ENCODE measurements at regions not wholly inside any gene's neighbourhood (a gene's known extent, or its start where the extent isn't known, plus 50 kb on each side); places are given as distances from the start of the nearest gene placed in this dataset.

GRCh38 chr2:239574434-239575156, 173.8 kb upstream of the HDAC4 start:
- H3K9me3 ChIP-seq (ENCODE audit: low read length), result no peaks in the 10 kb centered on the region
- peak in 1 of 5 donors; percentile 41 for DNase-seq
- H3K36me3 ChIP-seq (ENCODE audit: insufficient read depth, low read length), result no peaks in the 10 kb centered on the region
- H3K4me1 ChIP-seq (ENCODE audit: insufficient read depth, low read length), result no peaks in the 10 kb centered on the region
- H3K4me3 Mint-ChIP-seq, result no peak overlapping the region
- H3K27me3 ChIP-seq (ENCODE audit: insufficient read depth, low read length, poor library complexity, severe bottlenecking), result no peaks in the 10 kb centered on the region
- ChIA-PET POLR2A (no interaction called here), CTCF (no interaction called here)
- no peak overlapping the region for H3K27ac Mint-ChIP-seq
- H3K9me3 Mint-ChIP-seq, result no peaks in the 10 kb centered on the region
- no peak overlapping the region for H3K4me3 ChIP-seq (ENCODE audit: low read length)
- peaks cover 0 to 4% (median 2%) of the 10 kb centered on the region in 3 donors for H3K4me1 Mint-ChIP-seq
- no peaks in the 10 kb centered on the region for H3K36me3 Mint-ChIP-seq
- H3K27me3 Mint-ChIP-seq, result peaks cover 5 to 14% of the 10 kb centered on the region in 2 donors
- H3K27ac ChIP-seq (ENCODE audit: low read depth, low read length), result no peak overlapping the region

GRCh38 chr2:239574054-239574433, 173.2 kb upstream of the HDAC4 start:
- no peaks in the 10 kb centered on the region for H3K36me3 Mint-ChIP-seq

GRCh38 chr2:239570971-239571520, 170.2 kb upstream of the HDAC4 start:
- Histone ChIP-seq H3K36me3 (ENCODE audit: insufficient read depth, low read length) (no peaks in the 10 kb centered on the region), H3K27ac (ENCODE audit: low read depth, low read length) (no peak overlapping the region), H3K4me3 (ENCODE audit: low read length) (no peak overlapping the region), H3K27me3 (ENCODE audit: insufficient read depth, low read length, poor library complexity, severe bottlenecking) (no peaks in the 10 kb centered on the region), H3K4me1 (ENCODE audit: insufficient read depth, low read length) (no peaks in the 10 kb centered on the region), H3K9me3 (ENCODE audit: low read length) (no peaks in the 10 kb centered on the region)
- Mint-ChIP-seq H3K4me1 (peaks cover 0 to 4% (median 3%) of the 10 kb centered on the region in 3 donors), H3K36me3 (no peaks in the 10 kb centered on the region), H3K9me3 (no peaks in the 10 kb centered on the region), H3K27ac (no peak overlapping the region), H3K27me3 (peaks cover 10 to 12% of the 10 kb centered on the region in 2 donors), H3K4me3 (no peak overlapping the region)
- ChIA-PET CTCF (no interaction called here), POLR2A (no interaction called here)
- DNase-seq, result peak in 1 of 5 donors; percentile 43

More at GRCh38 chr2:239574054-239574433, 173.2 kb upstream of the HDAC4 start:
- no peak for DNase-seq
- Histone ChIP-seq H3K9me3 (ENCODE audit: low read length) (no peaks in the 10 kb centered on the region), H3K27me3 (ENCODE audit: insufficient read depth, low read length, poor library complexity, severe bottlenecking) (no peaks in the 10 kb centered on the region), H3K4me3 (ENCODE audit: low read length) (no peak overlapping the region), H3K36me3 (ENCODE audit: insufficient read depth, low read length) (no peaks in the 10 kb centered on the region), H3K4me1 (ENCODE audit: insufficient read depth, low read length) (no peaks in the 10 kb centered on the region), H3K27ac (ENCODE audit: low read depth, low read length) (no peak overlapping the region)
- Mint-ChIP-seq H3K4me3 (no peak overlapping the region), H3K27me3 (peaks cover 5 to 14% of the 10 kb centered on the region in 2 donors), H3K27ac (no peak overlapping the region), H3K4me1 (peaks cover 0 to 4% (median 3%) of the 10 kb centered on the region in 3 donors), H3K9me3 (no peaks in the 10 kb centered on the region)
- POLR2A ChIA-PET, result no interaction called here
- CTCF ChIA-PET, result no interaction called here

GRCh38 chr2:239570216-239570925, 169.6 kb upstream of the HDAC4 start:
- H3K4me1 Mint-ChIP-seq, result peaks cover 0 to 4% (median 3%) of the 10 kb centered on the region in 3 donors
- Histone ChIP-seq H3K27me3 (ENCODE audit: insufficient read depth, low read length, poor library complexity, severe bottlenecking) (no peaks in the 10 kb centered on the region), H3K27ac (ENCODE audit: low read depth, low read length) (no peak overlapping the region), H3K4me1 (ENCODE audit: insufficient read depth, low read length) (no peaks in the 10 kb centered on the region), H3K4me3 (ENCODE audit: low read length) (no peak overlapping the region), H3K36me3 (ENCODE audit: insufficient read depth, low read length) (no peaks in the 10 kb centered on the region), H3K9me3 (ENCODE audit: low read length) (no peaks in the 10 kb centered on the region)
- CTCF ChIA-PET, result no interaction called here
- H3K27me3 Mint-ChIP-seq, result peaks cover 10 to 12% of the 10 kb centered on the region in 2 donors
- no peak overlapping the region for H3K27ac Mint-ChIP-seq
- H3K4me3 Mint-ChIP-seq, result no peak overlapping the region
- no peaks in the 10 kb centered on the region for H3K9me3 Mint-ChIP-seq
- peak in 1 of 5 donors; percentile 25 for DNase-seq
- POLR2A ChIA-PET, result no interaction called here
- H3K36me3 Mint-ChIP-seq, result no peaks in the 10 kb centered on the region

- Histone ChIP-seq H3K36me3 (ENCODE audit: insufficient read depth, low read length) (no peaks in the 10 kb centered on the region), H3K27me3 (ENCODE audit: insufficient read depth, low read length, poor library complexity, severe bottlenecking) (no peaks in the 10 kb centered on the region), H3K27ac (ENCODE audit: low read depth, low read length) (no peak overlapping the region), H3K4me1 (ENCODE audit: insufficient read depth, low read length) (no peaks in the 10 kb centered on the region), H3K4me3 (ENCODE audit: low read length) (no peak overlapping the region), H3K9me3 (ENCODE audit: low read length) (no peaks in the 10 kb centered on the region)
- no peak overlapping the region for H3K4me3 Mint-ChIP-seq
- DNase-seq, result peak in 1 of 5 donors; percentile 51
- peak overlapping the region in 1 of 8 donors; percentile 28 for H3K27ac Mint-ChIP-seq
- CTCF ChIA-PET, result no interaction called here
- POLR2A ChIA-PET, result no interaction called here
- no peaks in the 10 kb centered on the region for H3K9me3 Mint-ChIP-seq
- no peaks in the 10 kb centered on the region for H3K36me3 Mint-ChIP-seq
- peaks cover 10 to 11% of the 10 kb centered on the region in 2 donors for H3K27me3 Mint-ChIP-seq
- peaks cover 0 to 4% (median 3%) of the 10 kb centered on the region in 3 donors for H3K4me1 Mint-ChIP-seq
Observed at GRCh38 chr2:239569401-239570090, 168.7 kb upstream of the HDAC4 start.

GRCh38 chr2:239568601-239569000, 167.8 kb upstream of the HDAC4 start:
- POLR2A ChIA-PET, result no interaction called here
- peaks cover 9 to 10% of the 10 kb centered on the region in 2 donors for H3K27me3 Mint-ChIP-seq
- H3K36me3 ChIP-seq (ENCODE audit: insufficient read depth, low read length), result no peaks in the 10 kb centered on the region
- no peaks in the 10 kb centered on the region for H3K9me3 ChIP-seq (ENCODE audit: low read length)
- H3K9me3 Mint-ChIP-seq, result no peaks in the 10 kb centered on the region
- H3K27ac ChIP-seq (ENCODE audit: low read depth, low read length), result no peak overlapping the region
- no peak for DNase-seq
- H3K4me3 Mint-ChIP-seq, result no peak overlapping the region
- H3K36me3 Mint-ChIP-seq, result no peaks in the 10 kb centered on the region
- H3K4me1 ChIP-seq (ENCODE audit: insufficient read depth, low read length), result no peaks in the 10 kb centered on the region
- H3K27me3 ChIP-seq (ENCODE audit: insufficient read depth, low read length, poor library complexity, severe bottlenecking), result no peaks in the 10 kb centered on the region
- no peak overlapping the region for H3K4me3 ChIP-seq (ENCODE audit: low read length)
- H3K4me1 Mint-ChIP-seq, result peaks cover 0 to 4% (median 3%) of the 10 kb centered on the region in 3 donors
- CTCF ChIA-PET, result no interaction called here
- H3K27ac Mint-ChIP-seq, result no peak overlapping the region

GRCh38 chr2:239567786-239568185, 167.0 kb upstream of the HDAC4 start:
- Histone ChIP-seq H3K36me3 (ENCODE audit: insufficient read depth, low read length) (no peaks in the 10 kb centered on the region), H3K27me3 (ENCODE audit: insufficient read depth, low read length, poor library complexity, severe bottlenecking) (no peaks in the 10 kb centered on the region), H3K27ac (ENCODE audit: low read depth, low read length) (no peak overlapping the region), H3K9me3 (ENCODE audit: low read length) (no peaks in the 10 kb centered on the region), H3K4me1 (ENCODE audit: insufficient read depth, low read length) (no peaks in the 10 kb centered on the region), H3K4me3 (ENCODE audit: low read length) (no peak overlapping the region)
- Mint-ChIP-seq H3K9me3 (no peaks in the 10 kb centered on the region), H3K4me1 (peaks cover 0 to 4% (median 3%) of the 10 kb centered on the region in 3 donors), H3K27ac (no peak overlapping the region), H3K27me3 (peaks cover 13 to 14% of the 10 kb centered on the region in 2 donors), H3K36me3 (no peaks in the 10 kb centered on the region), H3K4me3 (no peak overlapping the region)
- no peak for DNase-seq
- CTCF ChIA-PET, result no interaction called here
- POLR2A ChIA-PET, result no interaction called here

Measured in CD8-positive, alpha-beta memory T cell (primary cell).